CD14-positive monocyte (primary cell): ENCODE measurements at regions not wholly inside any gene's neighbourhood (a gene's known extent, or its start where the extent isn't known, plus 50 kb on each side); places are given as distances from the start of the nearest gene placed in this dataset.

Experiments used
- DNase-seq, 3 donors: peaks; one replicate each; pipeline ENCODE4 v3.0.0-alpha.2; 2011 to 2022
- H2AFZ ChIP-seq: 2 replicates; pipeline ENCODE4 v1.6.0; 2012; ENCODE audit warnings: mild to moderate bottlenecking, low read depth, low read length, inconsistent platforms; ENCODE audit not compliant: insufficient read depth, poor library complexity, severe bottlenecking
- H3K27ac ChIP-seq, 2 donors: 1 replicate in 1 of 2; 2 replicates in 1 of 2; pipeline ENCODE4 v1.5.1; 2012 to 2013; ENCODE audit warnings: low read length in 2 of 2, control low read depth in 1 of 2, inconsistent platforms in 1 of 2, low read depth in 1 of 2, mild to moderate bottlenecking in 1 of 2
- H3K27me3 ChIP-seq, 2 donors: one replicate each; pipeline versions ENCODE4 v1.6.0 to v1.6.1; 2011 to 2013; ENCODE audit warnings: low read length in 2 of 2; ENCODE audit not compliant: control insufficient read depth in 2 of 2, insufficient read depth in 2 of 2
- H3K36me3 ChIP-seq, 2 donors: replicated peaks in 1 of 2; 1 replicate in 1 of 2; 2 replicates in 1 of 2; pipeline versions ENCODE4 v1.5.1 to v1.6.1; 2012 to 2013; ENCODE audit warnings: low read length in 2 of 2, control low read depth in 1 of 2, inconsistent platforms in 1 of 2, mild to moderate bottlenecking in 1 of 2; ENCODE audit not compliant: insufficient read depth in 2 of 2, control insufficient read depth in 1 of 2
- H3K4me1 ChIP-seq, 2 donors: 1 replicate in 1 of 2; 2 replicates in 1 of 2; pipeline versions ENCODE4 v1.5.1 to v1.6.1; 2012 to 2013; ENCODE audit warnings: low read length in 2 of 2, control low read depth in 1 of 2, inconsistent platforms in 1 of 2, mild to moderate bottlenecking in 1 of 2, moderate library complexity in 1 of 2; ENCODE audit not compliant: insufficient read depth in 2 of 2, control insufficient read depth in 1 of 2
- H3K4me2 ChIP-seq: replicated peaks from 2 replicates; pipeline ENCODE3; 2012; ENCODE audit warnings: low read length, moderate library complexity, mild to moderate bottlenecking; ENCODE audit not compliant: poor library complexity, severe bottlenecking; ENCODE audit errors: extremely low read depth
- H3K4me3 ChIP-seq, 3 experiments: fragments of 200-600 bp in 1 of 3; sonication (generic) in 1 of 3; replicated peaks in 1 of 3; 1 replicate in 2 of 3; 2 replicates in 1 of 3; pipeline ENCODE4 v1.5.1; 2011 to 2013; ENCODE audit warnings: low read length in 3 of 3, mild to moderate bottlenecking in 3 of 3, control low read depth in 2 of 3, low read depth in 2 of 3, inconsistent platforms in 1 of 3, moderate library complexity in 1 of 3
- H3K79me2 ChIP-seq: 2 replicates; pipeline ENCODE4 v1.6.0; 2012; ENCODE audit warnings: mild to moderate bottlenecking, control low read depth, inconsistent platforms, low read length, moderate library complexity; ENCODE audit not compliant: insufficient read depth
- H3K9ac ChIP-seq: 2 replicates; pipeline ENCODE4 v1.6.0; 2017; ENCODE audit warnings: low read length, mild to moderate bottlenecking; ENCODE audit not compliant: insufficient read depth, poor library complexity, severe bottlenecking
- H3K9me3 ChIP-seq, 2 donors: replicated peaks in 1 of 2; 1 replicate in 1 of 2; 2 replicates in 1 of 2; pipeline versions ENCODE4 v1.5.1 to v1.6.1; 2012 to 2013; ENCODE audit warnings: low read length in 2 of 2, control low read depth in 1 of 2; ENCODE audit not compliant: control insufficient read depth in 1 of 2, insufficient read depth in 1 of 2
- H4K20me1 ChIP-seq: 2 replicates; pipeline ENCODE4 v1.6.0; 2012; ENCODE audit warnings: mild to moderate bottlenecking, low read length, control low read depth, moderate library complexity; ENCODE audit not compliant: insufficient read depth
- H3K27ac Mint-ChIP-seq, 7 donors: one replicate each; pipeline ENCODE4 v1.8.0; 2020; ENCODE audit warnings: mild to moderate bottlenecking in 7 of 7, mixed read lengths in 7 of 7, moderate library complexity in 6 of 7, inconsistent platforms in 2 of 7
- H3K27me3 Mint-ChIP-seq, 3 donors: one replicate each; pipeline ENCODE4 v1.8.0; 2021 to 2022; ENCODE audit warnings: low read depth in 3 of 3, mild to moderate bottlenecking in 3 of 3, mixed read lengths in 3 of 3, moderate library complexity in 3 of 3, inconsistent platforms in 1 of 3
- H3K36me3 Mint-ChIP-seq, 2 donors: one replicate each; pipeline ENCODE4 v1.8.0; 2020; ENCODE audit warnings: mixed read lengths in 2 of 2, inconsistent platforms in 1 of 2, mild to moderate bottlenecking in 1 of 2
- H3K4me1 Mint-ChIP-seq: one replicate; pipeline ENCODE4 v1.8.0; 2020; ENCODE audit warnings: mild to moderate bottlenecking, mixed read lengths
- H3K4me3 Mint-ChIP-seq, 2 donors: one replicate each; pipeline ENCODE4 v1.8.0; 2020; ENCODE audit warnings: mild to moderate bottlenecking in 2 of 2, mixed read lengths in 2 of 2, moderate library complexity in 1 of 2
- H3K9me3 Mint-ChIP-seq, 7 donors: one replicate each; pipeline ENCODE4 v1.8.0; 2020 to 2022; ENCODE audit warnings: mixed read lengths in 7 of 7, mild to moderate bottlenecking in 6 of 7, moderate library complexity in 6 of 7, inconsistent platforms in 2 of 7
- WGBS: methylation state at CpG from one replicate; pipeline ENCODE4 v1.1.5; 2013; ENCODE audit warnings: missing lambda C conversion rate; ENCODE audit not compliant: insufficient coverage; 5-methylcytosine and 5-hydroxymethylcytosine counted together
- intact Hi-C, 2 donors: fragments of 100-400 bp; cut with micrococcal nuclease; formaldehyde crosslinking; loops; one replicate each; pipeline versions ENCODE4 v1.15.0 to v1.15.1; 2023
- TF ChIP-seq, protein P1 (sequence below): fragments of 200-600 bp; IDR thresholded peaks from one replicate; pipeline ENCODE4 v1.8.0; 2022; ENCODE audit warnings: antibody characterized with exemption, mild to moderate bottlenecking

DNA sequence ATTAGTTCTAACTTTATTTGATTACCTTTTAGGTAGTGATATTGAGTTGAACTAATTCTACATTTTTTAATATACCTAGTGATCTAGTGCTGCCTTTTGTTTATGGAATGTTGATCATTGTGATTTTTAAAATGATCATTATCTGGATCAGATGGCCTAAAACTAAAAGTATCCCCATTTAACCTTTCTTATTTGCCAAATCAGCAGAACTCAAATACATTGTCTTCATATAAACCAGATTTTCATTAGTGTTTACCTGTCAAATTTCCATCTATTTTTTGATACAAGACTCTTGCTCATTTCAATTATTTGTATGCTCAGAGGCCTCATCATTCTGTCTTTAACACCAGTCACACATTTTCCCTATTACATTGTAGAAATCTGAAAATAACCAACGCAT lies 441.2 kb downstream of the PTPRC start:
- H3K27me3 ChIP-seq, result no peaks in the 10 kb centered on the region
- Mint-ChIP-seq H3K27ac (no peak overlapping the region), H3K27me3 (no peaks in the 10 kb centered on the region), H3K4me1 (no peaks in the 10 kb centered on the region), H3K36me3 (peaks cover 0 to 2% of the 10 kb centered on the region in 2 donors), H3K4me3 (no peak overlapping the region), H3K9me3 (peaks cover 0 to 3% (median 0%) of the 10 kb centered on the region in 7 donors)
- intact Hi-C loops, result no loop called here
- H3K9me3 ChIP-seq, result no peaks in the 10 kb centered on the region
- H3K9ac ChIP-seq, result no peak overlapping the region
- TF ChIP-seq, protein P1, sequence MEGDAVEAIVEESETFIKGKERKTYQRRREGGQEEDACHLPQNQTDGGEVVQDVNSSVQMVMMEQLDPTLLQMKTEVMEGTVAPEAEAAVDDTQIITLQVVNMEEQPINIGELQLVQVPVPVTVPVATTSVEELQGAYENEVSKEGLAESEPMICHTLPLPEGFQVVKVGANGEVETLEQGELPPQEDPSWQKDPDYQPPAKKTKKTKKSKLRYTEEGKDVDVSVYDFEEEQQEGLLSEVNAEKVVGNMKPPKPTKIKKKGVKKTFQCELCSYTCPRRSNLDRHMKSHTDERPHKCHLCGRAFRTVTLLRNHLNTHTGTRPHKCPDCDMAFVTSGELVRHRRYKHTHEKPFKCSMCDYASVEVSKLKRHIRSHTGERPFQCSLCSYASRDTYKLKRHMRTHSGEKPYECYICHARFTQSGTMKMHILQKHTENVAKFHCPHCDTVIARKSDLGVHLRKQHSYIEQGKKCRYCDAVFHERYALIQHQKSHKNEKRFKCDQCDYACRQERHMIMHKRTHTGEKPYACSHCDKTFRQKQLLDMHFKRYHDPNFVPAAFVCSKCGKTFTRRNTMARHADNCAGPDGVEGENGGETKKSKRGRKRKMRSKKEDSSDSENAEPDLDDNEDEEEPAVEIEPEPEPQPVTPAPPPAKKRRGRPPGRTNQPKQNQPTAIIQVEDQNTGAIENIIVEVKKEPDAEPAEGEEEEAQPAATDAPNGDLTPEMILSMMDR, result no peak
- no peak overlapping the region for H3K4me3 ChIP-seq
- whole genome bisulfite sequencing, result no CpG with 5 or more reads among the region's 1 CpG
- H2AFZ ChIP-seq, result no peak overlapping the region
- no peaks in the 10 kb centered on the region for H3K36me3 ChIP-seq
- H3K4me1 ChIP-seq, result no peaks in the 10 kb centered on the region
- no peaks in the 10 kb centered on the region for H3K79me2 ChIP-seq
- no peaks in the 10 kb centered on the region for H4K20me1 ChIP-seq
- DNase-seq, result no peak
- H3K4me2 ChIP-seq, result no peak overlapping the region
- no peak overlapping the region for H3K27ac ChIP-seq

DNA sequence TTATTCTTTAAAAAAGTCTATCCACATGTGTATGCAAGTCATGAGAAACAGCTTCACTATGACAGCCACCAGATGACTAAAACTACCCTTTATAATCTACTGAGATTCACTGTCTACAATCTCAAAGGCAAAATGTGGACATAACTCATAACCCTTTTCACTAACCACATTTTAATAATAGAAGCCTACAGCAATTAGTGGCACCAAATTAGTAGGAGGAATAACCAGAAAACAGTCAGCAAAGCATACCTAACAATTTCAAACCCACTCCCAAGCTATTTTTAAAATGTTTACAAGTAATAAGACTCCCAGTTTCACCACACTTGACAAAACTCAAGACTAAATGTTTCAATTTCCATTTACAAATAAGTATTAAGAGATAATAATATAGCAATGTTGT lies 442.9 kb downstream of the PTPRC start:
- Histone ChIP-seq H3K36me3 (no peaks in the 10 kb centered on the region), H2AFZ (no peak overlapping the region), H3K4me2 (no peak overlapping the region), H3K27ac (no peak overlapping the region), H3K4me1 (no peaks in the 10 kb centered on the region), H3K27me3 (no peaks in the 10 kb centered on the region), H3K4me3 (no peak overlapping the region), H3K9me3 (no peaks in the 10 kb centered on the region), H3K79me2 (no peaks in the 10 kb centered on the region), H4K20me1 (no peaks in the 10 kb centered on the region), H3K9ac (no peak overlapping the region)
- intact Hi-C loops, result no loop called here
- H3K9me3 Mint-ChIP-seq, result peaks cover 0 to 2% (median 0%) of the 10 kb centered on the region in 7 donors
- H3K27ac Mint-ChIP-seq, result no peak overlapping the region
- peaks cover 0 to 2% of the 10 kb centered on the region in 2 donors for H3K36me3 Mint-ChIP-seq
- no peak overlapping the region for H3K4me3 Mint-ChIP-seq
- no peak for DNase-seq
- TF ChIP-seq, protein P1, result no peak
- peaks cover 2% of the 10 kb centered on the region for H3K4me1 Mint-ChIP-seq
- no peaks in the 10 kb centered on the region for H3K27me3 Mint-ChIP-seq
